GM12873 (cell line): ENCODE measurements at regions not wholly inside any gene's neighbourhood (a gene's known extent, or its start where the extent isn't known, plus 50 kb on each side); places are given as distances from the start of the nearest gene placed in this dataset.

Experiments used
- TF ChIP-seq, protein P1 (sequence below): IDR thresholded peaks from 2 replicates; pipeline ENCODE4 v1.5.1; 2012; ENCODE audit warnings: low read depth, mild to moderate bottlenecking, moderate library complexity, low read length, control low read depth; ENCODE audit not compliant: insufficient read depth; ENCODE audit errors: missing control alignments

DNA sequence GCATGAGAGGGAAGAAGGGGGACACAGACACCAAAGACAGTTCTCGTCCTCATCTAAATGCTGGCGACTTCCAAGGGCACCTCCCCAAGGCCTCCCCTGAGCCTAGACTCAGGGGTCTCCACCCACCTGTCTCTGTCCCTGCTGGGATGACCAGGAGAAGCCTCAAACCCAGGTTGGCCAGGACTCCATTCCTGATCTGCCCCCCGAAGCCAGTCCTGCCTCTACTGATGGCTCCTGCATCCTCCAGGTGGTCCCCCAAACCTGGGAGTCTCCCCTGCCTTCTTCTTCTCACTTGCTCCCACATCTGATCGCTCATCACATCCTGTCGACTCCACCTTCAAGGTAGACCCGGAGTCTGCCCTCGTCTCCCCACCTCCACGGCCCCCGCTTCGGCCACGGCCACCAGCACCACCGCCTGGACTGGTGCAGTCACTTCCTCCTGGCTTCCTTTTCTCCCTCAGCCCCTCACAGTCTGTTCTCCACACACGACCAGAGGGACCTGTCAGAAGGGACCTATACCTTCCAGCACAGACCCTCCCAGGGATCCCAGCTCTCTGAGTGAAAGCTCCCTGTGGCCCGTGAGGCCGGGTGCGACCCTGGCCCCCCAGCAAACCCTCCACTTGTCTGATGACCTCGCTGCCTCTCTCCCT, 92.1 kb downstream of the CEBPB start:
- TF ChIP-seq, protein P1, sequence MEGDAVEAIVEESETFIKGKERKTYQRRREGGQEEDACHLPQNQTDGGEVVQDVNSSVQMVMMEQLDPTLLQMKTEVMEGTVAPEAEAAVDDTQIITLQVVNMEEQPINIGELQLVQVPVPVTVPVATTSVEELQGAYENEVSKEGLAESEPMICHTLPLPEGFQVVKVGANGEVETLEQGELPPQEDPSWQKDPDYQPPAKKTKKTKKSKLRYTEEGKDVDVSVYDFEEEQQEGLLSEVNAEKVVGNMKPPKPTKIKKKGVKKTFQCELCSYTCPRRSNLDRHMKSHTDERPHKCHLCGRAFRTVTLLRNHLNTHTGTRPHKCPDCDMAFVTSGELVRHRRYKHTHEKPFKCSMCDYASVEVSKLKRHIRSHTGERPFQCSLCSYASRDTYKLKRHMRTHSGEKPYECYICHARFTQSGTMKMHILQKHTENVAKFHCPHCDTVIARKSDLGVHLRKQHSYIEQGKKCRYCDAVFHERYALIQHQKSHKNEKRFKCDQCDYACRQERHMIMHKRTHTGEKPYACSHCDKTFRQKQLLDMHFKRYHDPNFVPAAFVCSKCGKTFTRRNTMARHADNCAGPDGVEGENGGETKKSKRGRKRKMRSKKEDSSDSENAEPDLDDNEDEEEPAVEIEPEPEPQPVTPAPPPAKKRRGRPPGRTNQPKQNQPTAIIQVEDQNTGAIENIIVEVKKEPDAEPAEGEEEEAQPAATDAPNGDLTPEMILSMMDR, result no peak

GRCh38 chr20:50283370-50283769, 92.7 kb downstream of the CEBPB start:
- TF ChIP-seq, protein P1, result no peak

- TF ChIP-seq, protein P1, result no peak
Measured at GRCh38 chr20:50283922-50284810, 93.5 kb downstream of the CEBPB start.

DNA sequence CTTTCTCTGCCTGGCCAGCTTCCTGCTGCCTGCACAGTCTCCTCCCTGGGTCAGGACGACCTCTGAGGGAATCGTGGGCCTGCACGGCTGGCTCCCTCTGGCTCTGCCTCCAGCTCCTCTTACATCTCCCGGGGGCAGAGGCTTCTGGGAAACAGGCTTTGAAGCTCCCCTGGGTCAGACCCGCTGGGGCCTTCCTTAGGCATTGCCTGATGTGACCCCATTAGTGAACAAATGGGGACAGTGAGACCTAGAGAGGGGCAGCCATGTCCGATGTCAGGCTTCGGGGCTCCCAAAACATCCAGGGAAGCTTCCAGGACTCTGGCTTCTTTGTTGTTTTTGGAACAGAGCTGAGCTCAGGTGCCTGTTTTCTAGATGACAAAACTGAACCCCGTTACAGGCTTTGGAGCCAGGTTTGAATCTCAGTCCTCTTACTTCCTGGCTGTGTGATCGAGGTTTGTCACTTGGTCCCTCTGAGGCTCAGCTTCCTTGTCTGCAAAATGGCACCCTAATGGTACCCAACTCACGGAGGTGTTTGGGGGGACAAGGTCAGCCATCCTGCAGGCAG, 94.3 kb downstream of the CEBPB start:
- TF ChIP-seq, protein P1, result no peak

GRCh38 chr20:50285376-50286173, 94.9 kb downstream of the CEBPB start:
- TF ChIP-seq, protein P1, result no peak

DNA sequence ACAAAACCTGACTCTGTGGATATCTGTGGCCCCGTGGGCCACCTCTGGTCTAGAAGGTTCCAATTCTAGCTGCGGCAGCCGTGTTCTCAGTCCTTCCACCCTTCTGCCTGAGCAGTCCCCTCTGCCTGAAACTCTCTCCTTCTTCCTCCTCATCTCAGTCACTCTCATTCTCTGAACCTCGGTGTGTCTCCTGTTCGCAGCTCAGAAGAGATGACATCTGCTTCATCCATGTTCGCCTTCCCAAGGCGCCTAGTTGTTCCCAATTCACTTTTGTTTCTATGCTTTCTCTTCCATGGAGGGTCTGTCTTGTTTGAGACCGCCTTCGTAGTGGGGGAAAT, 95.5 kb downstream of the CEBPB start:
- TF ChIP-seq, protein P1, result no peak
